Spinal cord (tissue), 9 donors: ENCODE measurements at regions not wholly inside any gene's neighbourhood (a gene's known extent, or its start where the extent isn't known, plus 50 kb on each side); places are given as distances from the start of the nearest gene placed in this dataset.
"Not testable (repeated sequence)": the region's sequence is repeated elsewhere in the genome, so short reads cannot be mapped to it uniquely, and the experiment has no call there.

Experiments used
- DNase-seq, 6 donors: peaks; one replicate each; pipeline versions ENCODE4 v3.0.0 to v3.0.0-alpha.2; 2013 to 2015; ENCODE audit warnings: low spot score in 6 of 6, low read depth in 4 of 6
- H3K27ac ChIP-seq: one replicate; pipeline ENCODE4 v1.5.1; 2013; ENCODE audit warnings: low read depth, low read length, control low read depth
- H3K27me3 ChIP-seq: one replicate; pipeline ENCODE4 v1.6.1; 2013; ENCODE audit warnings: low read length; ENCODE audit not compliant: control insufficient read depth, insufficient read depth
- H3K36me3 ChIP-seq: one replicate; pipeline ENCODE4 v1.6.1; 2013; ENCODE audit warnings: low read length; ENCODE audit not compliant: control insufficient read depth, insufficient read depth
- H3K4me1 ChIP-seq: one replicate; pipeline ENCODE4 v1.6.1; 2013; ENCODE audit warnings: low read length; ENCODE audit not compliant: control insufficient read depth, insufficient read depth
- H3K4me3 ChIP-seq: one replicate; pipeline ENCODE4 v1.5.1; 2013; ENCODE audit warnings: low read depth, low read length, control low read depth
- H3K9me3 ChIP-seq: one replicate; pipeline ENCODE4 v1.6.1; 2013; ENCODE audit warnings: low read length; ENCODE audit not compliant: control insufficient read depth, insufficient read depth
- WGBS: methylation state at CpG from one replicate; pipeline ENCODE4 v1.1.5; 2013; ENCODE audit warnings: missing lambda C conversion rate; ENCODE audit not compliant: insufficient coverage; 5-methylcytosine and 5-hydroxymethylcytosine counted together
- donor health status: healthy.

GRCh38 chr17:72786-73185, 64.6 kb upstream of the SCGB1C2 start:
- WGBS: 50% methylated on average over 4 of the region's 9 CpGs
- H3K27me3 ChIP-seq, H3K27ac ChIP-seq, H3K4me3 ChIP-seq, H3K9me3 ChIP-seq, H3K4me1 ChIP-seq, H3K36me3 ChIP-seq: not testable (repeated sequence)
- peak in 1 of 6 donors; percentile 0 for DNase-seq
